ENCODE measurements at regions not wholly inside any gene's neighbourhood (a gene's known extent, or its start where the extent isn't known, plus 50 kb on each side); places are given as distances from the start of the nearest gene placed in this dataset.
"Not testable (repeated sequence)": the region's sequence is repeated elsewhere in the genome, so short reads cannot be mapped to it uniquely, and the experiment has no call there.

DNA sequence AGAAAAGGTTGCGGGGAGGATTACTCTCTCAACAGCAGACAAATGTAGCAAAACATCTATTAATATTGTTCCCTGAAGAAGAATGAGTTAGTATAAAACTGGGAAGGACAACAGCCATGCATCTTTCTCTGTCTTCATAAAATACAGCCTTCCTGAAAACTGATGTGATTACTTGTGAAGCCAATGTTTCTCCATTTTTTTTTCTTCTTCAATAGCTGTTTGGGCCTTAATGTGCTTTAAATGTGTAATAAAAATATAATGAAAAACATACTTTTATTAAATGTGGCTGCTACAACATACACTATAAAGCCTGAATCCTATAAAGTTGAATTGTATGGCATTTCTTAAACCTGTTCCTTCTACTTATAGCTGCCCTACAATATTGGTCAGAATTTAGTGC, 146.3 kb upstream of the LMCD1 start:
- H3K4me3 ChIP-seq (replicated peaks in 1 of 3; ENCODE audit: insufficient read depth in 1 of 3, low read depth in 1 of 3, low read length in 3 of 3) = no peak overlapping the region
- H3K79me2 ChIP-seq (ENCODE audit: control insufficient read depth, insufficient read depth, low read length) = no peaks in the 10 kb centered on the region
- H4K20me1 ChIP-seq (replicated peaks; ENCODE audit: control insufficient read depth, extremely low read depth, insufficient read depth, low read length) = no peaks in the 10 kb centered on the region
- H3K36me3 ChIP-seq (ENCODE audit: control insufficient read depth in 2 of 2, extremely low read depth in 1 of 2, insufficient read depth in 2 of 2, low read length in 2 of 2) = no peaks in the 10 kb centered on the region
- BruUV-seq (replicated peaks) = no TSS peak
- H3K9me1 ChIP-seq (replicated peaks; ENCODE audit: control insufficient read depth, extremely low read depth, insufficient read depth, low read length) = no peaks in the 10 kb centered on the region
- CTCF ChIA-PET = no interaction called here
- H3K27me3 ChIP-seq (ENCODE audit: control insufficient read depth in 2 of 2, insufficient read depth in 2 of 2, low read length in 2 of 2) = no peaks in the 10 kb centered on the region
- dilution Hi-C loops (cut with MboI; ENCODE audit: extremely low pct_ligation_motif_present, low sequenced_read_pairs) = no loop called here
- no peak overlapping the region for H3K27ac ChIP-seq (ENCODE audit: insufficient read depth, low read depth, low read length)
- DNase-seq (ENCODE audit: low read depth, low spot score) (no peak), FAIRE-seq (no peak)
- POLR2A ChIA-PET = no interaction called here
- no peaks in the 10 kb centered on the region for H3K9me3 ChIP-seq (replicated peaks; ENCODE audit: control insufficient read depth, insufficient read depth, low read length)
- H3K4me2 ChIP-seq (ENCODE audit: insufficient read depth, low read length) = no peak overlapping the region
- intact Hi-C loops (cut with micrococcal nuclease) = no loop called here
- H3K9ac ChIP-seq (replicated peaks; ENCODE audit: extremely low read depth, insufficient read depth, low read length) = no peak overlapping the region
- no peaks in the 10 kb centered on the region for H3K4me1 ChIP-seq (ENCODE audit: control insufficient read depth, extremely low read depth, insufficient read depth, low read length)
- H2AFZ ChIP-seq (ENCODE audit: low read depth, low read length) = no peak overlapping the region
- no peak for TF ChIP-seq POLR2AphosphoS5 (IDR thresholded peaks at IDR 0.05; ENCODE audit: insufficient read depth, low read depth, low read length)
- TF ChIP-seq, protein P1, sequence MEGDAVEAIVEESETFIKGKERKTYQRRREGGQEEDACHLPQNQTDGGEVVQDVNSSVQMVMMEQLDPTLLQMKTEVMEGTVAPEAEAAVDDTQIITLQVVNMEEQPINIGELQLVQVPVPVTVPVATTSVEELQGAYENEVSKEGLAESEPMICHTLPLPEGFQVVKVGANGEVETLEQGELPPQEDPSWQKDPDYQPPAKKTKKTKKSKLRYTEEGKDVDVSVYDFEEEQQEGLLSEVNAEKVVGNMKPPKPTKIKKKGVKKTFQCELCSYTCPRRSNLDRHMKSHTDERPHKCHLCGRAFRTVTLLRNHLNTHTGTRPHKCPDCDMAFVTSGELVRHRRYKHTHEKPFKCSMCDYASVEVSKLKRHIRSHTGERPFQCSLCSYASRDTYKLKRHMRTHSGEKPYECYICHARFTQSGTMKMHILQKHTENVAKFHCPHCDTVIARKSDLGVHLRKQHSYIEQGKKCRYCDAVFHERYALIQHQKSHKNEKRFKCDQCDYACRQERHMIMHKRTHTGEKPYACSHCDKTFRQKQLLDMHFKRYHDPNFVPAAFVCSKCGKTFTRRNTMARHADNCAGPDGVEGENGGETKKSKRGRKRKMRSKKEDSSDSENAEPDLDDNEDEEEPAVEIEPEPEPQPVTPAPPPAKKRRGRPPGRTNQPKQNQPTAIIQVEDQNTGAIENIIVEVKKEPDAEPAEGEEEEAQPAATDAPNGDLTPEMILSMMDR (IDR thresholded peaks at IDR 0.05; ENCODE audit: extremely low read depth in 1 of 2, insufficient read depth in 1 of 2, low read depth in 1 of 2, low read length in 2 of 2) = no peak
- TF ChIP-seq GATA2 (IDR thresholded peaks at IDR 0.05; ENCODE audit: insufficient read depth, insufficient read length, low read depth, low read length) = no peak
- TF ChIP-seq JUN (IDR thresholded peaks at IDR 0.05; ENCODE audit: borderline replicate concordance, insufficient read depth, insufficient read length, low read depth) = no peak
- no peak for TF ChIP-seq MAX (IDR thresholded peaks at IDR 0.05; ENCODE audit: insufficient read depth, insufficient read length)
- TF ChIP-seq FOS (IDR thresholded peaks at IDR 0.05; ENCODE audit: borderline replicate concordance, insufficient read depth, low read length) = no peak
- TF ChIP-seq EZH2 (IDR thresholded peaks at IDR 0.05; ENCODE audit: borderline replicate concordance, low read depth, low read length, severe bottlenecking) = no peak
- TF ChIP-seq MYC (IDR thresholded peaks at IDR 0.05; ENCODE audit: low read depth, low read length) = no peak
- no peak for TF ChIP-seq POLR2A (IDR thresholded peaks at IDR 0.05; ENCODE audit: low read depth, low read length)

GRCh38 chr3:8356066-8356465, 145.6 kb upstream of the LMCD1 start:
- CTCF ChIA-PET; H3K27ac ChIP-seq (ENCODE audit: insufficient read depth, low read depth, low read length); H3K9me1 ChIP-seq (replicated peaks; ENCODE audit: control insufficient read depth, extremely low read depth, insufficient read depth, low read length); H3K4me1 ChIP-seq (ENCODE audit: control insufficient read depth, extremely low read depth, insufficient read depth, low read length); H3K9me3 ChIP-seq (replicated peaks; ENCODE audit: control insufficient read depth, insufficient read depth, low read length); intact Hi-C loops (cut with micrococcal nuclease); H3K4me3 ChIP-seq (replicated peaks in 1 of 3; ENCODE audit: insufficient read depth in 1 of 3, low read depth in 1 of 3, low read length in 3 of 3); H4K20me1 ChIP-seq (replicated peaks; ENCODE audit: control insufficient read depth, extremely low read depth, insufficient read depth, low read length); DNase-seq (ENCODE audit: low read depth, low spot score); POLR2A ChIA-PET; H3K27me3 ChIP-seq (ENCODE audit: control insufficient read depth in 2 of 2, insufficient read depth in 2 of 2, low read length in 2 of 2); H3K36me3 ChIP-seq (ENCODE audit: control insufficient read depth in 2 of 2, extremely low read depth in 1 of 2, insufficient read depth in 2 of 2, low read length in 2 of 2); BruUV-seq (replicated peaks); H2AFZ ChIP-seq (ENCODE audit: low read depth, low read length); FAIRE-seq; dilution Hi-C loops (cut with MboI; ENCODE audit: extremely low pct_ligation_motif_present, low sequenced_read_pairs); H3K4me2 ChIP-seq (ENCODE audit: insufficient read depth, low read length); H3K9ac ChIP-seq (replicated peaks; ENCODE audit: extremely low read depth, insufficient read depth, low read length); H3K79me2 ChIP-seq (ENCODE audit: control insufficient read depth, insufficient read depth, low read length): not testable (repeated sequence)

Measured in endothelial cell of umbilical vein (primary cell).